ENCODE measurements at regions not wholly inside any gene's neighbourhood (a gene's known extent, or its start where the extent isn't known, plus 50 kb on each side); places are given as distances from the start of the nearest gene placed in this dataset.

GRCh38 chr21:27715131-27715530, 748.2 kb upstream of the ADAMTS5 start:
- no peak for DNase-seq

- DNase-seq, result no peak
Observed at GRCh38 chr21:27713154-27714109, 746.5 kb upstream of the ADAMTS5 start.

- DNase-seq, result no peak
Observed at GRCh38 chr21:27704567-27705166, 737.8 kb upstream of the ADAMTS5 start.

GRCh38 chr21:27703791-27704190, 736.9 kb upstream of the ADAMTS5 start:
- no peak for DNase-seq

GRCh38 chr21:27700974-27701614, 734.2 kb upstream of the ADAMTS5 start:
- peak; percentile 29 for DNase-seq

GRCh38 chr21:27695246-27695645, 728.4 kb upstream of the ADAMTS5 start:
- no peak for DNase-seq

- DNase-seq, result no peak
Observed at GRCh38 chr21:27694667-27695066, 727.8 kb upstream of the ADAMTS5 start.

- no peak for DNase-seq
Observed at GRCh38 chr21:27693376-27693775, 726.5 kb upstream of the ADAMTS5 start.

GRCh38 chr21:27691516-27691915, 724.6 kb upstream of the ADAMTS5 start:
- DNase-seq, result no peak

GRCh38 chr21:27691006-27691405, 724.1 kb upstream of the ADAMTS5 start:
- no peak for DNase-seq

- no peak for DNase-seq
Observed at GRCh38 chr21:27690426-27690825, 723.5 kb upstream of the ADAMTS5 start.

GRCh38 chr21:27688773-27689172, 721.9 kb upstream of the ADAMTS5 start:
- DNase-seq, result no peak

GRCh38 chr21:27683292-27683691, 716.4 kb upstream of the ADAMTS5 start:
- no peak for DNase-seq

- no peak for DNase-seq
Observed at GRCh38 chr21:27681841-27682240, 715.0 kb upstream of the ADAMTS5 start.

- DNase-seq, result no peak
Observed at GRCh38 chr21:27681038-27681437, 714.1 kb upstream of the ADAMTS5 start.

GRCh38 chr21:27680181-27680580, 713.3 kb upstream of the ADAMTS5 start:
- DNase-seq, result no peak

- DNase-seq, result no peak
Observed at GRCh38 chr21:27678511-27678910, 711.6 kb upstream of the ADAMTS5 start.

GRCh38 chr21:27677546-27677945, 710.7 kb upstream of the ADAMTS5 start:
- DNase-seq, result no peak

- no peak for DNase-seq
Observed at GRCh38 chr21:27675306-27675705, 708.4 kb upstream of the ADAMTS5 start.

- no peak for DNase-seq
Observed at GRCh38 chr21:27674041-27674615, 707.2 kb upstream of the ADAMTS5 start.

- no peak for DNase-seq
Observed at GRCh38 chr21:27673581-27673980, 706.7 kb upstream of the ADAMTS5 start.

- DNase-seq, result no peak
Observed at GRCh38 chr21:27671207-27671606, 704.3 kb upstream of the ADAMTS5 start.

GRCh38 chr21:27653481-27653880, 686.6 kb upstream of the ADAMTS5 start:
- DNase-seq, result no peak

Data from activated CD8-positive, alpha-beta memory T cell treated with anti-CD3 and anti-CD28 coated beads, Interleukin-2, amount 50 U/mL, for 4 hours (primary cell).